ENCODE measurements at regions not wholly inside any gene's neighbourhood (a gene's known extent, or its start where the extent isn't known, plus 50 kb on each side); places are given as distances from the start of the nearest gene placed in this dataset.
"Not testable (repeated sequence)": the region's sequence is repeated elsewhere in the genome, so short reads cannot be mapped to it uniquely, and the experiment has no call there.

- DNase-seq (ENCODE audit: low read depth in 2 of 2): no peak
Observed at GRCh38 chr13:91211510-91211909, 136.0 kb upstream of the MIR17HG start.

DNA sequence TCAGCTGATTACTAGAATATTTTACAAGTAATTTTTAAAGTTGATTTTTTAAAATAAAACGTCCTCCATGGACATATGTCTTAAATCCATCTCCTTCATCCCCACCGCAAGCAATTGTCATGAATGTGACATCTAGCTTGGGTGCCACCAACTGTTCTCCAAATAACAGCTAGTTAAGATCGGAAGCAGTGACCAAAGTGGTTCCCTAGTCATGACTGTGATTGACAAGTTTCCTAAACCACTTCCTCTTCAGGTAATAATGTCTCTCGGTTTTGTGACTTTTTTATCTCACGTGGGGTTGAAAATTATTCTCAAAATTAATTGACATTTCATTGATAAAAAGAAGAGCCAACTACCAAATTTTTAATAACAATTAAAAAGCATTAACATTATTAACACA is 135.3 kb upstream of the MIR17HG start:
- no peak for DNase-seq (ENCODE audit: low read depth in 2 of 2)

- DNase-seq (ENCODE audit: low read depth in 2 of 2): no peak
Observed at GRCh38 chr13:91214031-91214430, 133.5 kb upstream of the MIR17HG start.

DNA sequence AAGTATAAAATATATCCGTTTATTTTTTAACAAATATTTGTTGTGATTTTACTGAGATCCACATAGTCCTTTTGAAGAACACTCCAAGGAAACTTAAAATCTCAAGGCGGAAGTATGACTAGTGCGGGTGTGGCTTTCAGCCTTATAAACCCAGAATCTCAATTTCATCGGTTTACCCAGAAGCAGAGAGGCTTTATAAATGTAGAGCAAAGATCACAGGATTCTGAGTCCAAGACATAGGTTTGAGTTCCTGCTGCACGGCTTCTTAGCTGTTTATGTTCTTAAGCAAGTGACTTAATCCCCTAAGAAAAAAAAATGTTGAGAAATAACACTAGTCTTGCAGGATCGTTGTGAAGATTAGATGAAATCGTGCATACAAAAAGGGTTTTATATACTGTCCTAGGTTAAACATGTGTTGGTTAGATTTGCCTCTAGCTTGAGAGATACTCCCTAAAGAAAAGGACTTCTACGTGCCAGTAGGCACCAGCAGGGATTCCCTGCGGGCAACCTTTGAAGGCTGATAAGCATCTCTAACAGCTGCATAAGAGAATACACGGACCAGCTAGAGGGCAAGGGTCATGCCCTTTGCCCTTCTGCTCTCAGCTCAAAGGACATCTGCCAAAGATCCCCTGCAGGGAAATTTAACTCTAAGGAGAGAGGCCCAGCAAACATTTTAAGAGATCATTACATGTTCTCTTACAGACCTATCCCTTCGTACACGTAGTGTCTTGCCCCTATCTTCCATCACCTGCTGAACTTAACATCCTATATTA is 130.4 kb upstream of the MIR17HG start:
- no peak for DNase-seq (ENCODE audit: low read depth in 2 of 2)

DNA sequence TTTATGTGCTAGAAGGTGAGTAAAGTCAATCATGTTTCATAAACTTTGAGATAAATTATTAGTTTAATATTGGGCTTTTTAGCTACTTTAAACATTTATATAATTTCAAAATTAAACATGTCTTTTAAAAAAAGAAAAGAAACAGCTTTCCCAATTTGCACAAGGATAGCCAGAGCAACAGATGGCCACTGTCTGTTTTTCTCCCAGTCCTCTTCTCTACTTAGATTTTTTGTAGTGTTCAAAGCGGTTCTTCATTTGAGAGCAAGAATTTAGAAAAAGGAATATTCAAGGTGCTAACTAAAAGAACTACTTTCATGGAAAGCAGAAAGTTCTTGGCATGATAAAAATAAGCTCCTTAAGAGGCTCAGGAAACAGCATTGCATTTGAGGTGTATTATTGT is 128.3 kb upstream of the MIR17HG start:
- no peak for DNase-seq (ENCODE audit: low read depth in 2 of 2)

DNA sequence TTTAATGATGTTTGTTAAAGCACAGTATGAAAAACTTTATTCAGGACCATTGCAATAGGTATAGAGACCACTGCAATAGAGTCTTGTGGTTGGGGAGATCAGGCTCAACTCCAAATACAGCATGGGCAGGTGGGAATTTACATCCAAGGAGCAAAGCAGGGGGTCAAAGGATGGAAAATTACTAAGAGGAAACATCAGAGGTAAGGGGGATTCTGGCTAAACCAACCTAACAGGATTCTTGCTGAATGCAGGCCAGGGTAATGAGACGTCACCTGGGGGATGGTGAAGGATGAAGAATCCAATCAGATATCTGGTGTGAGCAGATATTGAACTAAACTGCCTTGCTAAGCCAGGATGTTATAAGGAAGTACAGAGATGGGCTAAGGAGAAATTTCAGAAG is 126.6 kb upstream of the MIR17HG start:
- no peak for DNase-seq (ENCODE audit: low read depth in 2 of 2)

- DNase-seq (ENCODE audit: low read depth in 2 of 2): no peak
Observed at GRCh38 chr13:91228108-91228507, 119.4 kb upstream of the MIR17HG start.

- no peak for DNase-seq (ENCODE audit: low read depth in 2 of 2)
Observed at GRCh38 chr13:91228940-91229339, 118.5 kb upstream of the MIR17HG start.

DNA sequence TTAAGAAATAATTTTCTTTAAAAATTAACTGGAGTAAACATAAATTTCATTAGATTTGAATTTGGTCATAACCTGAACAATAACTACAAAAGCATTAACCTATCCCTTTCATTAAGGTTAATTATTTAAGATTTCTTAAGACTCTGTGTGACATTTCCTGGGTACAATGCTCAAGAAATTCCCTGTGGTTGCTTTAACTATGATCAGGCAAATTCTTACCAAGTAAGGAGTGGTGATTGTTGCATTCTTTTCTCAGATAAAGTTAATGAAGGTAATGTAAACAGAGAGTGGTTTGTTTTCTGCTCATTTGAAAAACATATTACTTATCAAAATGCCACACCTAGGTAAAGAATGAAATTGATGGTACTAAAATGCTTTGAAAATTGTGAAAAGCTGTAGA is 114.8 kb upstream of the MIR17HG start:
- DNase-seq (ENCODE audit: low read depth in 2 of 2): no peak

DNA sequence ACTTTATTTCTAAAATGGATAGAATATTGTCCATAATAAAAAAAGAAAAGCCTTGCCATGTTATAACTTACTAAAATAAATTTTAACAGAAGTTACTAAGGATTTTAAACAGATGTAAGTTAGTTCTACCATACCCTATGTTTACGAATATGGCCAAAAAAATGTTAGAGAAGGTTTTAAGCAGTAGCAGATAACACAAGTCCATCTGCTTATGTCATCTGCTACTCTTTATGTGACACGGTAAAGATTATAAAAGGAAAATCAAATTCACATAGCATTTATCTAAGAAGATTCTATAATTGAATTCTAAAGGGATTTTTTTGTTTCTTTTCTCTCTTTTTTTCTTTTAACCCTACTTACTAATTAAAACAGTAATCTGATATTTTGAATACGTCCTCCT is 114.2 kb upstream of the MIR17HG start:
- no peak for DNase-seq (ENCODE audit: low read depth in 2 of 2)

GRCh38 chr13:91236182-91236581 is 111.3 kb upstream of the MIR17HG start:
- DNase-seq (ENCODE audit: low read depth in 2 of 2): no peak

- DNase-seq (ENCODE audit: low read depth in 2 of 2): no peak
Observed at GRCh38 chr13:91236921-91237320, 110.6 kb upstream of the MIR17HG start.

DNA sequence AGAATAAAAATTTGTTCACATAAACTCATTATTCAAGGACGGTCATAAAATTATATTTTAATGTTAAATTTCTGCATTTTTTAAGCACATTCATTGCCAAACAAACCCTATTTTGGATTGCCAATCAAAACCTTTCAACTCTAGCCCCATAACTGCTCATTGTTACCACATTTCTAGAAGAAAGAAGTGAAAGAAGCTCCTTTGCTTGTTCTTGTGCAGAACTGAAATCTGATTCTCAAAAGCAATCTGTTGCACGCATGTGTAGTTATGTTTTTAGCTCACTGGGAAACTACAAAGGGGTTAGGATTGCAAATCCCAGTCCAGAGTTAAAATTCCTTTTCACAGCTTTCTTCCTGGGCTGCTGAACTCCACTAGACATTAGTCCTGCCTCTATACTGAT is 109.5 kb upstream of the MIR17HG start:
- no peak for DNase-seq (ENCODE audit: low read depth in 2 of 2)

- no peak for DNase-seq (ENCODE audit: low read depth in 2 of 2)
Observed at GRCh38 chr13:91240341-91240740, 107.1 kb upstream of the MIR17HG start.

GRCh38 chr13:91241221-91241933 is 106.1 kb upstream of the MIR17HG start:
- DNase-seq (ENCODE audit: low read depth in 2 of 2): no peak

DNA sequence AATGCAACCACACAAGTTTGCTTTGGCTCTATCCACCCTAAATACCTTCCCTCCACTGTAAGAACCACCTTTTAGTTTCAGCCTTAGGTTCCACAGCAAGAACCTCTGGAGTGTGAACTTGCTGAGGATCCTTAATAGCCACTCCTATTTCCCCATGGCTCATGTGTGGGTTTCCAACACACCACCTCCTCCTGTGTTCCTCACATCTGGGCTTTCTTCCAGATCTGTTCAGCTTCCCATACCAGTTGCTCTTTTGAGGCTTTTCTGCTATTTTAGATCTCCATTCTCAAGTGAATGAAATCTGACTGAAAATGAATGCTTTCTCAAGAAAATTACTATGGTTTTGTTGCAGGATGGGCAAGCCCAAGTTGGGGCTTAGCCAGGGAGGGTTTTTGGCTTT is 104.8 kb upstream of the MIR17HG start:
- no peak for DNase-seq (ENCODE audit: low read depth in 2 of 2)

- no peak for DNase-seq (ENCODE audit: low read depth in 2 of 2)
Observed at GRCh38 chr13:91245288-91245687, 102.2 kb upstream of the MIR17HG start.

- DNase-seq (ENCODE audit: low read depth in 2 of 2): no peak
Observed at GRCh38 chr13:91247768-91248167, 99.7 kb upstream of the MIR17HG start.

DNA sequence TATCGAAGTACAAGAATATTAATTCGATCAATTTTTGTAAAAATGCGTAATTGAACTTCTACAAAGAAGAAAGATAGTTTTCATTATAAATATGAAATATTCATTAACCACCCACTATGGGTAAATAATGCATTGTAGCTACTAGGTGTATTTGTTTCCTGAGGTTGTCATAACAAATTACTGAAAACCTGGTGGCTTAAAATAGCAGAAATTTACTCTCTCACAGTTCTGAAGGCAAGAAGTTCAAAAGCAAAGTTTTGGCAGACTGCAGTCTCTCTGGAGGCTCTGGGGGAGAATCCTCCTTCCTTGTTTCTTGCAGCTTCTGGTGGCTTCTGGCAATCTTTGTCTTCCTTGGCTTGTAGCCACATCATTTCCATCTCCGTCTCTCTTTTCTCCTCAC is 99.2 kb upstream of the MIR17HG start:
- DNase-seq (ENCODE audit: low read depth in 2 of 2): no peak

GRCh38 chr13:91249370-91249769 is 98.1 kb upstream of the MIR17HG start:
- DNase-seq (ENCODE audit: low read depth in 2 of 2): no peak

- no peak for DNase-seq (ENCODE audit: low read depth in 2 of 2)
Observed at GRCh38 chr13:91249861-91250260, 97.6 kb upstream of the MIR17HG start.

- not testable (repeated sequence) for DNase-seq (ENCODE audit: low read depth in 2 of 2)
Observed at GRCh38 chr13:91251573-91251972, 95.9 kb upstream of the MIR17HG start.

DNA sequence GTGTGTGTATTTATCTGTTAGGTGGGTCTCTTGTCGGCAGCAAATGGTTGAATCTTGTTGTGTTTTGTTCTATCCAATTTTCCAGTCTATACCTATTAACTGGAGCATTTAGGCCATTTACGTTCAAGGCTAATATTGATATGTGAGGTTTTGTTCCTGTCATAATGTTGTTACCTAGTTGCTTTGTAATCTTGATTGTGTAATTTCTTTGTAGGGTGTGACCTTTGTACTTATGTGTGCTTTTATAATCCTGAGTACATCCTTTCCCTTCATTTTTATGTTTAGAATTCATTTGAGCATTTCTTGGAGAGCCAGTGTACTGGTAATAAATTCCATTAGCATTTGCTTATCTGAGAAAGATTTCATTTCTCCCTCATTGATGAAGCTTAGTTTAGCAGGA is 83.0 kb upstream of the MIR17HG start:
- DNase-seq (ENCODE audit: low read depth in 2 of 2): no peak

- no peak for DNase-seq (ENCODE audit: low read depth in 2 of 2)
Observed at GRCh38 chr13:91269237-91269636, 78.2 kb upstream of the MIR17HG start.

Measured in stimulated activated CD4-positive, alpha-beta T cell treated with anti-CD3 and anti-CD28 coated beads, Interleukin-1b, Interleukin-23, amount 100 ng/mL, for 4 hours (primary cell).